ENCODE measurements at regions not wholly inside any gene's neighbourhood (a gene's known extent, or its start where the extent isn't known, plus 50 kb on each side); places are given as distances from the start of the nearest gene placed in this dataset.

DNA sequence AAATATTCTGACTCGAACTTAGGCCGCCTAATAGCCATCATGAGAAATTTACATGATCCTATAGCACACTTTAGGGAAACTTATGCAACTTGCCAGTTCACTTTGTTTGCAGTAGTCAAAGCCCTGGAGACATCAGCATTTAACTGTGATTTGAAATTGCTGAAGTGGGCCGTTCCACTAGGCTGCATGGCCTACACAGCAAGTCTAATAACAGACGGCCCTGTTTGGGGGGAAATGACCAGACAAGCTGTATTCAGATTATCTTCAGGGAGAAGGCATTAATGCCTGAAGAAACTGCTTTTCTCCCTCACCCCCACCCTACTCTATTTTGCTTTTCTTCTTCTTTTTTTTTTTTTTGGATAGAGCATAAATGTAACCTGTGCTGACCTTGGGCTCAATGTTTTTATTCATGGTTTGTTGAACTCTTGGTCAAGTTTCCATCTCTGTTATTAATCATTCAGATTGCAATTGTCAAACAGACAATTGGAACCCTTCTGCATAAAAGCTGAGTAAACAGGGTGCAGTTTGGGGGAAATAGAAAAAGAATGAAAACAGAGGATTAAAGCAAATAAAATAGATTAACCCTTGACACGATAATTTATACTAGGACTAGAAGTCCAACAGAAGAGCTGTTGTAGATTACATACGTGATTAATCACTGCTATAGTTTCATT, 1928.2 kb upstream of the WWC1 start:
- Histone ChIP-seq H3K4me1 (ENCODE audit: low read depth) (no peaks in the 10 kb centered on the region), H3K36me3 (no peaks in the 10 kb centered on the region), H3K27ac (no peak overlapping the region), H3K27me3 (no peaks in the 10 kb centered on the region), H3K9me3 (ENCODE audit: low read depth) (no peaks in the 10 kb centered on the region), H3K4me3 (no peak overlapping the region)
- no peak for TF ChIP-seq CTCF (IDR thresholded peaks at IDR 0.05; ENCODE audit: low read depth, low read length)
- no peak for DNase-seq (ENCODE audit: low read depth in 1 of 2, low spot score in 1 of 2)

DNA sequence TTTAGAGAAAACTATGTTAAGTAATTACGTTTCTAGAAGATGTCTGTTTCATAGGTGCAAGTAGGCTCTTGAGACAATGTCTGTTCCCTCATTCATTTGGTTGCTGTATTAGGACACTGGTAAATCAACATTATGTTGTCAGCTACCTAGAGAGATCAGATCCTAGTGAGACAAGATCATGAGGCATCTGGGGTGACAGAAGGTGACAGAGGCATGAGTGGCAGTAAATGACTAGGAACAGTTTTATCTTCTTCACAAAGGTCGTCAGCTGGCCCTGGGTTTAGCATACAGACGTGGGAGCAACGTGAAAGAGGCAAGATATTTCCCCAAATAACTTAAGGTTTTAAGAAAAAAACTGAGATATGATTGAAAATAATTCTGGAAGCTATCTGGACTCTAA, 1926.3 kb upstream of the WWC1 start:
- Histone ChIP-seq H3K9me3 (ENCODE audit: low read depth) (no peaks in the 10 kb centered on the region), H3K27me3 (no peaks in the 10 kb centered on the region), H3K36me3 (no peaks in the 10 kb centered on the region), H3K4me1 (ENCODE audit: low read depth) (no peaks in the 10 kb centered on the region), H3K27ac (no peak overlapping the region), H3K4me3 (no peak overlapping the region)
- no peak for TF ChIP-seq CTCF (IDR thresholded peaks at IDR 0.05; ENCODE audit: low read depth, low read length)
- DNase-seq (ENCODE audit: low read depth in 1 of 2, low spot score in 1 of 2) = no peak

- no peaks in the 10 kb centered on the region for H3K9me3 ChIP-seq (ENCODE audit: low read depth)
- H3K36me3 ChIP-seq = no peaks in the 10 kb centered on the region
- H3K27me3 ChIP-seq = no peaks in the 10 kb centered on the region
- no peak overlapping the region for H3K4me3 ChIP-seq
- no peak for TF ChIP-seq CTCF (IDR thresholded peaks at IDR 0.05; ENCODE audit: low read depth, low read length)
- DNase-seq (ENCODE audit: low read depth in 1 of 2, low spot score in 1 of 2) = no peak
- no peak overlapping the region for H3K27ac ChIP-seq
- peaks cover 5% of the 10 kb centered on the region for H3K4me1 ChIP-seq (ENCODE audit: low read depth)
Observed at GRCh38 chr5:166367391-166367790, 1924.1 kb upstream of the WWC1 start.

- DNase-seq (ENCODE audit: low read depth in 1 of 2, low spot score in 1 of 2) = peak in 1 of 2 donors; percentile 20
- Histone ChIP-seq H3K36me3 (no peaks in the 10 kb centered on the region), H3K9me3 (ENCODE audit: low read depth) (no peaks in the 10 kb centered on the region), H3K27ac (no peak overlapping the region), H3K4me1 (ENCODE audit: low read depth) (peaks cover 5% of the 10 kb centered on the region), H3K4me3 (no peak overlapping the region), H3K27me3 (no peaks in the 10 kb centered on the region)
- TF ChIP-seq CTCF (IDR thresholded peaks at IDR 0.05; ENCODE audit: low read depth, low read length) = no peak
Observed at GRCh38 chr5:166369346-166369745, 1922.1 kb upstream of the WWC1 start.

- TF ChIP-seq CTCF (IDR thresholded peaks at IDR 0.05; ENCODE audit: low read depth, low read length) = no peak
- peaks cover 5% of the 10 kb centered on the region for H3K4me1 ChIP-seq (ENCODE audit: low read depth)
- H3K4me3 ChIP-seq = no peak overlapping the region
- no peaks in the 10 kb centered on the region for H3K9me3 ChIP-seq (ENCODE audit: low read depth)
- DNase-seq (ENCODE audit: low read depth in 1 of 2, low spot score in 1 of 2) = no peak
- no peaks in the 10 kb centered on the region for H3K36me3 ChIP-seq
- no peak overlapping the region for H3K27ac ChIP-seq
- no peaks in the 10 kb centered on the region for H3K27me3 ChIP-seq
Observed at GRCh38 chr5:166369807-166370206, 1921.6 kb upstream of the WWC1 start.

Measured in cardiac muscle cell (in vitro differentiated cells and primary cell).